Transverse colon (tissue), 4 donors: ENCODE measurements at regions not wholly inside any gene's neighbourhood (a gene's known extent, or its start where the extent isn't known, plus 50 kb on each side); places are given as distances from the start of the nearest gene placed in this dataset.

Experiments
- DNase-seq: peaks from one replicate; pipeline ENCODE4 v3.0.0-alpha.2; 2019
- H3K27ac ChIP-seq, 4 donors: fragments of 200-600 bp; sonication (generic); 2 replicates each; pipeline ENCODE4 v1.5.1; 2016 to 2018; ENCODE audit warnings: inconsistent platforms in 4 of 4
- H3K27me3 ChIP-seq: fragments of 200-600 bp; sonication (generic); 2 replicates; pipeline ENCODE4 v1.5.1; 2017; ENCODE audit warnings: inconsistent platforms
- H3K36me3 ChIP-seq, 4 donors: fragments of 200-600 bp; sonication (generic); 2 replicates each; pipeline ENCODE4 v1.5.1; 2017 to 2019; ENCODE audit warnings: inconsistent platforms in 4 of 4
- H3K4me1 ChIP-seq, 4 donors: fragments of 200-600 bp; sonication (generic); 2 replicates each; pipeline ENCODE4 v1.5.1; 2017 to 2020; ENCODE audit warnings: inconsistent platforms in 4 of 4
- H3K4me3 ChIP-seq, 4 donors: fragments of 200-600 bp; sonication (generic); 1 replicate in 1 of 4; 2 replicates in 3 of 4; pipeline versions ENCODE4 v1.5.1 to v1.6.1; 2017 to 2019; ENCODE audit warnings: inconsistent platforms in 4 of 4
- H3K9me3 ChIP-seq, 2 donors: fragments of 200-600 bp; sonication (generic); 2 replicates each; pipeline ENCODE4 v1.5.1; 2017 to 2019; ENCODE audit warnings: inconsistent platforms in 2 of 2
- CTCF ChIP-seq, 5 experiments: fragments of 200-600 bp in 3 of 5; fragments of 450-650 bp in 2 of 5; sonication (generic) in 3 of 5; IDR thresholded peaks; 1 replicate in 2 of 5; 2 replicates in 3 of 5; pipeline ENCODE4 v1.5.1; 2016 to 2017; ENCODE audit warnings: antibody characterized with exemption in 5 of 5, inconsistent platforms in 3 of 5, mild to moderate bottlenecking in 2 of 5, moderate library complexity in 1 of 5
- EP300 ChIP-seq: sonication (generic); formaldehyde crosslinking; IDR thresholded peaks from one replicate; pipeline ENCODE4 v1.6.1; 2017; ENCODE audit warnings: antibody characterized with exemption, low read depth
- POLR2A ChIP-seq: fragments of 450-650 bp; IDR thresholded peaks from one replicate; pipeline ENCODE4 v1.6.1; 2016; ENCODE audit warnings: antibody characterized with exemption, mild to moderate bottlenecking, moderate library complexity
- POLR2AphosphoS5 ChIP-seq, 3 donors: sonication (generic); formaldehyde crosslinking; IDR thresholded peaks; one replicate each; pipeline ENCODE4 v1.6.1; 2016; ENCODE audit warnings: antibody characterized with exemption in 3 of 3
- WGBS, 2 donors: methylation state at CpG; one replicate each; pipeline ENCODE4 v1.1.5; 2018; ENCODE audit warnings: low coverage in 1 of 2; 5-methylcytosine and 5-hydroxymethylcytosine counted together
- in situ Hi-C, 4 donors: fragments of 200-750 bp; cut with MboI; loops; one replicate each; pipeline versions ENCODE4 v1.15.0 to v1.15.1; 2017; ENCODE audit warnings: low sequenced_read_pairs in 3 of 4, low pct_ligation_motif_present in 1 of 4, low pct_unique_long_range_greater_than_20kb in 1 of 4
- intact Hi-C: fragments of 100-400 bp; cut with DNase I; formaldehyde crosslinking; loops from one replicate; pipeline ENCODE4 v1.15.1; 2023; ENCODE audit warnings: low total_unique reads

- whole genome bisulfite sequencing, 2 donors, result 84 to 85% methylated on average over 3 to 4 of the region's 4 CpGs
- no peak overlapping the region for H3K4me3 ChIP-seq
- no peak for DNase-seq
- intact Hi-C loops (no loop called here), in situ Hi-C loops (no loop called here)
- no peaks in the 10 kb centered on the region for H3K27me3 ChIP-seq
- no peaks in the 10 kb centered on the region for H3K4me1 ChIP-seq
- H3K36me3 ChIP-seq, result no peaks in the 10 kb centered on the region
- H3K27ac ChIP-seq, result no peak overlapping the region
- no peaks in the 10 kb centered on the region for H3K9me3 ChIP-seq
- no peak for TF ChIP-seq POLR2AphosphoS5 (IDR thresholded peaks at IDR 0.05)
- TF ChIP-seq CTCF (IDR thresholded peaks at IDR 0.05), result no peak
- no peak for TF ChIP-seq POLR2A
- no peak for TF ChIP-seq EP300
Measured at GRCh38 chr6:141203902-141204575, 928.7 kb upstream of the GJE1 start.

- TF ChIP-seq POLR2AphosphoS5 (IDR thresholded peaks at IDR 0.05) (no peak), CTCF (IDR thresholded peaks at IDR 0.05) (no peak), EP300 (no peak)
- no peak overlapping the region for H3K27ac ChIP-seq
- H3K9me3 ChIP-seq, result no peaks in the 10 kb centered on the region
- intact Hi-C loops (no loop called here), in situ Hi-C loops (no loop called here)
- WGBS, 2 donors, result 77 to 85% methylated on average over 4 of the region's 4 CpGs
- no peaks in the 10 kb centered on the region for H3K36me3 ChIP-seq
- H3K4me1 ChIP-seq, result no peaks in the 10 kb centered on the region
- H3K4me3 ChIP-seq, result no peak overlapping the region
- no peak for DNase-seq
- no peaks in the 10 kb centered on the region for H3K27me3 ChIP-seq
Measured at GRCh38 chr6:141202626-141203025, 930.1 kb upstream of the GJE1 start.

- Histone ChIP-seq H3K9me3 (no peaks in the 10 kb centered on the region), H3K4me1 (no peaks in the 10 kb centered on the region), H3K36me3 (no peaks in the 10 kb centered on the region), H3K27me3 (no peaks in the 10 kb centered on the region), H3K27ac (no peak overlapping the region), H3K4me3 (no peak overlapping the region)
- in situ Hi-C loops, result no loop called here
- no peak for DNase-seq
- WGBS, 2 donors, result 62 to 67% methylated on average over 1 of the region's 1 CpG
- TF ChIP-seq POLR2AphosphoS5 (IDR thresholded peaks at IDR 0.05), result no peak
- no peak for TF ChIP-seq POLR2A
- TF ChIP-seq CTCF (IDR thresholded peaks at IDR 0.05), result no peak
- TF ChIP-seq EP300, result no peak
- intact Hi-C loops, result no loop called here
Measured at GRCh38 chr6:141199074-141199473, 933.7 kb upstream of the GJE1 start.

- peaks cover 0 to 5% of the 10 kb centered on the region in 2 donors for H3K9me3 ChIP-seq
- no peak overlapping the region for H3K4me3 ChIP-seq
- intact Hi-C loops, result no loop called here
- no peak for DNase-seq
- in situ Hi-C loops, result no loop called here
- no peaks in the 10 kb centered on the region for H3K36me3 ChIP-seq
- 80 to 100% methylated on average over 1 to 6 of the region's 6 CpGs for WGBS, 2 donors
- H3K27me3 ChIP-seq, result no peaks in the 10 kb centered on the region
- no peak overlapping the region for H3K27ac ChIP-seq
- TF ChIP-seq POLR2A (no peak), POLR2AphosphoS5 (IDR thresholded peaks at IDR 0.05) (no peak), EP300 (no peak), CTCF (IDR thresholded peaks at IDR 0.05) (no peak)
- H3K4me1 ChIP-seq, result no peaks in the 10 kb centered on the region
Measured at GRCh38 chr6:141195251-141195832, 937.4 kb upstream of the GJE1 start.
